Stimulated activated CD4-positive, alpha-beta T cell treated with anti-CD3 and anti-CD28 coated beads, Interleukin-1b, Interleukin-23, amount 100 ng/mL, for 24 hours (primary cell): ENCODE measurements at regions not wholly inside any gene's neighbourhood (a gene's known extent, or its start where the extent isn't known, plus 50 kb on each side); places are given as distances from the start of the nearest gene placed in this dataset.

Experiments
- DNase-seq, 4 experiments: peaks; one replicate each; pipeline ENCODE4 v3.0.0-alpha.2; 2020; ENCODE audit warnings: low read depth in 4 of 4, low spot score in 1 of 4

GRCh38 chr5:4859500-4860235, 280.5 kb upstream of the ADAMTS16 start:
- no peak for DNase-seq

GRCh38 chr5:4860631-4861030, 279.5 kb upstream of the ADAMTS16 start:
- no peak for DNase-seq

- no peak for DNase-seq
Measured at GRCh38 chr5:4862500-4862899, 277.6 kb upstream of the ADAMTS16 start.

GRCh38 chr5:4866131-4866659, 273.9 kb upstream of the ADAMTS16 start:
- DNase-seq, result no peak

- no peak for DNase-seq
Measured at GRCh38 chr5:4866817-4867216, 273.3 kb upstream of the ADAMTS16 start.

GRCh38 chr5:4868140-4868735, 271.9 kb upstream of the ADAMTS16 start:
- peak in 3 of 4 experiments; percentile 14 to 28 (median 15) for DNase-seq

GRCh38 chr5:4873652-4874051, 266.5 kb upstream of the ADAMTS16 start:
- no peak for DNase-seq

- DNase-seq, result no peak
Measured at GRCh38 chr5:4874097-4874496, 266.0 kb upstream of the ADAMTS16 start.

- no peak for DNase-seq
Measured at GRCh38 chr5:4875942-4876341, 264.2 kb upstream of the ADAMTS16 start.

- DNase-seq, result no peak
Measured at GRCh38 chr5:4876804-4877203, 263.3 kb upstream of the ADAMTS16 start.

GRCh38 chr5:4877579-4877978, 262.6 kb upstream of the ADAMTS16 start:
- DNase-seq, result no peak

GRCh38 chr5:4879075-4879474, 261.1 kb upstream of the ADAMTS16 start:
- no peak for DNase-seq

GRCh38 chr5:4879693-4880303, 260.3 kb upstream of the ADAMTS16 start:
- peak in 3 of 4 experiments; percentile 5 to 44 (median 10) for DNase-seq

- DNase-seq, result no peak
Measured at GRCh38 chr5:4880304-4880741, 259.8 kb upstream of the ADAMTS16 start.

- no peak for DNase-seq
Measured at GRCh38 chr5:4881366-4882002, 258.6 kb upstream of the ADAMTS16 start.

- no peak for DNase-seq
Measured at GRCh38 chr5:4882186-4882585, 257.9 kb upstream of the ADAMTS16 start.

GRCh38 chr5:4883360-4883759, 256.8 kb upstream of the ADAMTS16 start:
- no peak for DNase-seq

- DNase-seq, result no peak
Measured at GRCh38 chr5:4893063-4893744, 246.9 kb upstream of the ADAMTS16 start.

GRCh38 chr5:4896328-4896727, 243.8 kb upstream of the ADAMTS16 start:
- DNase-seq, result no peak

- DNase-seq, result no peak
Measured at GRCh38 chr5:4901305-4901811, 238.8 kb upstream of the ADAMTS16 start.

- no peak for DNase-seq
Measured at GRCh38 chr5:4901924-4902323, 238.2 kb upstream of the ADAMTS16 start.
